Testis (tissue), 2 donors: ENCODE measurements at regions not wholly inside any gene's neighbourhood (a gene's known extent, or its start where the extent isn't known, plus 50 kb on each side); places are given as distances from the start of the nearest gene placed in this dataset.

Experiments
- CTCF ChIP-seq, 3 experiments: fragments of 450-650 bp in 2 of 3; fragments of 200-600 bp in 1 of 3; sonication (generic) in 1 of 3; IDR thresholded peaks; one replicate each; pipeline ENCODE4 v1.5.1; 2016 to 2019; ENCODE audit warnings: antibody characterized with exemption in 3 of 3, mild to moderate bottlenecking in 2 of 3, moderate library complexity in 1 of 3
- POLR2A ChIP-seq: fragments of 450-650 bp; IDR thresholded peaks from one replicate; pipeline ENCODE4 v1.6.1; 2017; ENCODE audit warnings: antibody characterized with exemption, mild to moderate bottlenecking, moderate library complexity

- TF ChIP-seq CTCF (IDR thresholded peaks at IDR 0.05) (no peak), POLR2A (no peak)
These were observed 239.7 kb downstream of the RPLP1 start for GRCh38 chr15:69692342-69692741.
